ENCODE measurements at regions not wholly inside any gene's neighbourhood (a gene's known extent, or its start where the extent isn't known, plus 50 kb on each side); places are given as distances from the start of the nearest gene placed in this dataset.
"Not testable (repeated sequence)": the region's sequence is repeated elsewhere in the genome, so short reads cannot be mapped to it uniquely, and the experiment has no call there.

GRCh38 chr3:178206521-178206920, 329.7 kb upstream of the KCNMB2 start:
- Histone ChIP-seq H3K27ac (no peak overlapping the region), H2AFZ (peak overlapping the region; percentile 13), H3K36me3 (ENCODE audit: control insufficient read depth, insufficient read depth, low read length) (no peaks in the 10 kb centered on the region), H3K4me1 (peaks cover 24% of the 10 kb centered on the region), H3K9ac (no peak overlapping the region), H3K4me3 (ENCODE audit: low read depth, low read length) (no peak overlapping the region), H3K4me2 (ENCODE audit: low read length) (no peak overlapping the region), H3K27me3 (ENCODE audit: control insufficient read depth, insufficient read depth, low read length) (no peaks in the 10 kb centered on the region), H3K9me3 (ENCODE audit: control insufficient read depth, low read length) (no peaks in the 10 kb centered on the region), H3K79me2 (no peaks in the 10 kb centered on the region)
- TF ChIP-seq, protein P1, sequence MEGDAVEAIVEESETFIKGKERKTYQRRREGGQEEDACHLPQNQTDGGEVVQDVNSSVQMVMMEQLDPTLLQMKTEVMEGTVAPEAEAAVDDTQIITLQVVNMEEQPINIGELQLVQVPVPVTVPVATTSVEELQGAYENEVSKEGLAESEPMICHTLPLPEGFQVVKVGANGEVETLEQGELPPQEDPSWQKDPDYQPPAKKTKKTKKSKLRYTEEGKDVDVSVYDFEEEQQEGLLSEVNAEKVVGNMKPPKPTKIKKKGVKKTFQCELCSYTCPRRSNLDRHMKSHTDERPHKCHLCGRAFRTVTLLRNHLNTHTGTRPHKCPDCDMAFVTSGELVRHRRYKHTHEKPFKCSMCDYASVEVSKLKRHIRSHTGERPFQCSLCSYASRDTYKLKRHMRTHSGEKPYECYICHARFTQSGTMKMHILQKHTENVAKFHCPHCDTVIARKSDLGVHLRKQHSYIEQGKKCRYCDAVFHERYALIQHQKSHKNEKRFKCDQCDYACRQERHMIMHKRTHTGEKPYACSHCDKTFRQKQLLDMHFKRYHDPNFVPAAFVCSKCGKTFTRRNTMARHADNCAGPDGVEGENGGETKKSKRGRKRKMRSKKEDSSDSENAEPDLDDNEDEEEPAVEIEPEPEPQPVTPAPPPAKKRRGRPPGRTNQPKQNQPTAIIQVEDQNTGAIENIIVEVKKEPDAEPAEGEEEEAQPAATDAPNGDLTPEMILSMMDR (IDR thresholded peaks at IDR 0.05), result no peak

DNA sequence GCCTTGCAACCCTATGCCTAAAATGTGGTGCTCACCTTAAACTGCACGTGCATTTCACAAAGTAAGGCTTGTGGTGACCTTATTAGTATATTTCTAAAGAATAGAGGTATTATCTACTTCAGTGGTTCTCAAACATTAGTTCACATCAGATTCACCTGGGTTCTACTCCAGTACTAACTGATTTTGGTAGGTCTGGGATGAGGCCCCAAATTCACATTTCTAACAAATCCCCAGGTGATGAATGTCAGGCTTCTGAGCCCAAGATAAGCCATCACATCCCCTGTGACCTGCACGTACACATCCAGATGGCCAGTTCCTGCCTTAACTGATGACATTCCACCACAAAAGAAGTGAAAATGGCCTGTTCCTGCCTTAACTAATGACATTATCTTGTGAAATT, 329.1 kb upstream of the KCNMB2 start:
- H3K4me2 ChIP-seq (ENCODE audit: low read length); H3K36me3 ChIP-seq (ENCODE audit: control insufficient read depth, insufficient read depth, low read length); H3K27me3 ChIP-seq (ENCODE audit: control insufficient read depth, insufficient read depth, low read length); H3K79me2 ChIP-seq; H3K4me3 ChIP-seq (ENCODE audit: low read depth, low read length); H3K27ac ChIP-seq; H3K9ac ChIP-seq; H2AFZ ChIP-seq; H3K9me3 ChIP-seq (ENCODE audit: control insufficient read depth, low read length): not testable (repeated sequence)
- H3K4me1 ChIP-seq, result peaks cover 24% of the 10 kb centered on the region

GRCh38 chr3:178207627-178208026, 328.6 kb upstream of the KCNMB2 start:
- not testable (repeated sequence) for H3K9ac ChIP-seq; H3K36me3 ChIP-seq (ENCODE audit: control insufficient read depth, insufficient read depth, low read length); H3K27me3 ChIP-seq (ENCODE audit: control insufficient read depth, insufficient read depth, low read length); H3K4me2 ChIP-seq (ENCODE audit: low read length); H3K9me3 ChIP-seq (ENCODE audit: control insufficient read depth, low read length); H3K27ac ChIP-seq; H3K79me2 ChIP-seq; H3K4me3 ChIP-seq (ENCODE audit: low read depth, low read length); H2AFZ ChIP-seq
- H3K4me1 ChIP-seq, result peaks cover 24% of the 10 kb centered on the region

GRCh38 chr3:178209116-178209515, 327.1 kb upstream of the KCNMB2 start:
- H3K9me3 ChIP-seq (ENCODE audit: control insufficient read depth, low read length); H3K9ac ChIP-seq: not testable (repeated sequence)

DNA sequence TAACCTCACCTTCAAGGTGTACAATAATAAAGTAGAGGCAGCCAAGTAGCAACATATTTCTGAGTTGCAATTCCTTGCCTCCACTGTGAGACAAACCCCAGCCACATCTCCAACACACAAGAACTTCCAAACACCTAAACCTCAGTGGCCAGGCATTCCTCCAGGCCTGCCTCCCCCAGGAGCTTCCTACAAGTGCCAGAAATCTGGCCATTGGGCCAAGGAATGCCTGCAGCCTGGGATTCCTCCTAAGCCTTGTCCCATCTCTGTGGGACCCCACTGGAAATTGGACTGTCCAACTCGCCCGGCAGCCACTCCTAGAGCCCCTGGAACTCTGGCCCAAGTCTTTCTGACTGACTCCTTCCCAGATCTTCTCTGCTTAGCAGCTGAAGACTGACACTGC, 326.6 kb upstream of the KCNMB2 start:
- not testable (repeated sequence) for H3K4me2 ChIP-seq (ENCODE audit: low read length); H3K4me1 ChIP-seq

More at GRCh38 chr3:178209116-178209515, 327.1 kb upstream of the KCNMB2 start:
- H3K27me3 ChIP-seq (ENCODE audit: control insufficient read depth, insufficient read depth, low read length); H3K79me2 ChIP-seq; H3K27ac ChIP-seq; H3K4me2 ChIP-seq (ENCODE audit: low read length); H3K4me3 ChIP-seq (ENCODE audit: low read depth, low read length); H3K36me3 ChIP-seq (ENCODE audit: control insufficient read depth, insufficient read depth, low read length); H2AFZ ChIP-seq: not testable (repeated sequence)
- peaks cover 15% of the 10 kb centered on the region for H3K4me1 ChIP-seq

GRCh38 chr3:178211086-178211485, 325.1 kb upstream of the KCNMB2 start:
- H3K4me3 ChIP-seq (ENCODE audit: low read depth, low read length); H3K27me3 ChIP-seq (ENCODE audit: control insufficient read depth, insufficient read depth, low read length); H3K9me3 ChIP-seq (ENCODE audit: control insufficient read depth, low read length); H3K79me2 ChIP-seq; H3K27ac ChIP-seq; H3K4me2 ChIP-seq (ENCODE audit: low read length); H2AFZ ChIP-seq; H3K4me1 ChIP-seq; H3K36me3 ChIP-seq (ENCODE audit: control insufficient read depth, insufficient read depth, low read length); H3K9ac ChIP-seq: not testable (repeated sequence)

More for the DNA sequence above, 326.6 kb upstream of the KCNMB2 start:
- H2AFZ ChIP-seq; H3K27me3 ChIP-seq (ENCODE audit: control insufficient read depth, insufficient read depth, low read length); H3K79me2 ChIP-seq; H3K9ac ChIP-seq; H3K9me3 ChIP-seq (ENCODE audit: control insufficient read depth, low read length); H3K27ac ChIP-seq; H3K4me3 ChIP-seq (ENCODE audit: low read depth, low read length); H3K36me3 ChIP-seq (ENCODE audit: control insufficient read depth, insufficient read depth, low read length): not testable (repeated sequence)

GRCh38 chr3:178217479-178217878, 318.8 kb upstream of the KCNMB2 start:
- Histone ChIP-seq H3K79me2 (no peaks in the 10 kb centered on the region), H3K27ac (no peak overlapping the region), H3K4me1 (no peaks in the 10 kb centered on the region), H2AFZ (no peak overlapping the region), H3K4me3 (ENCODE audit: low read depth, low read length) (no peak overlapping the region), H3K9me3 (ENCODE audit: control insufficient read depth, low read length) (no peaks in the 10 kb centered on the region), H3K27me3 (ENCODE audit: control insufficient read depth, insufficient read depth, low read length) (no peaks in the 10 kb centered on the region), H3K36me3 (ENCODE audit: control insufficient read depth, insufficient read depth, low read length) (no peaks in the 10 kb centered on the region), H3K9ac (no peak overlapping the region), H3K4me2 (ENCODE audit: low read length) (no peak overlapping the region)
- TF ChIP-seq, protein P1 (IDR thresholded peaks at IDR 0.05), result no peak
